GM10847 (cell line): ENCODE measurements at regions not wholly inside any gene's neighbourhood (a gene's known extent, or its start where the extent isn't known, plus 50 kb on each side); places are given as distances from the start of the nearest gene placed in this dataset.

ENCODE experiments used
- POLR2A ChIP-seq: IDR thresholded peaks from 2 replicates; pipeline ENCODE4 v1.6.1; 2011; ENCODE audit not compliant: insufficient read length; ENCODE audit errors: extremely low read depth

- TF ChIP-seq POLR2A, result no peak
These were observed 318.9 kb upstream of the ZMIZ1 start for GRCh38 chr10:78749898-78750297.

- no peak for TF ChIP-seq POLR2A
These were observed 318.3 kb upstream of the ZMIZ1 start for GRCh38 chr10:78750418-78750817.

- no peak for TF ChIP-seq POLR2A
These were observed 317.1 kb upstream of the ZMIZ1 start for GRCh38 chr10:78751716-78752115.

- no peak for TF ChIP-seq POLR2A
These were observed 316.5 kb upstream of the ZMIZ1 start for GRCh38 chr10:78752221-78752620.

GRCh38 chr10:78752708-78753107 lies 316.1 kb upstream of the ZMIZ1 start:
- TF ChIP-seq POLR2A, result no peak

- TF ChIP-seq POLR2A, result no peak
These were observed 314.3 kb upstream of the ZMIZ1 start for GRCh38 chr10:78754269-78755062.

GRCh38 chr10:78755063-78755701 lies 313.6 kb upstream of the ZMIZ1 start:
- TF ChIP-seq POLR2A, result no peak

GRCh38 chr10:78755877-78756455 lies 312.8 kb upstream of the ZMIZ1 start:
- no peak for TF ChIP-seq POLR2A

- TF ChIP-seq POLR2A, result no peak
These were observed 312.0 kb upstream of the ZMIZ1 start for GRCh38 chr10:78756604-78757343.

- no peak for TF ChIP-seq POLR2A
These were observed 311.3 kb upstream of the ZMIZ1 start for GRCh38 chr10:78757344-78757925.

- no peak for TF ChIP-seq POLR2A
These were observed 310.6 kb upstream of the ZMIZ1 start for GRCh38 chr10:78758176-78758575.

GRCh38 chr10:78759456-78760120 lies 309.2 kb upstream of the ZMIZ1 start:
- TF ChIP-seq POLR2A, result no peak

- TF ChIP-seq POLR2A, result no peak
These were observed 308.1 kb upstream of the ZMIZ1 start for GRCh38 chr10:78760463-78761310.

- TF ChIP-seq POLR2A, result no peak
These were observed 307.4 kb upstream of the ZMIZ1 start for GRCh38 chr10:78761311-78761781.
